ENCODE measurements at regions not wholly inside any gene's neighbourhood (a gene's known extent, or its start where the extent isn't known, plus 50 kb on each side); places are given as distances from the start of the nearest gene placed in this dataset.

DNA sequence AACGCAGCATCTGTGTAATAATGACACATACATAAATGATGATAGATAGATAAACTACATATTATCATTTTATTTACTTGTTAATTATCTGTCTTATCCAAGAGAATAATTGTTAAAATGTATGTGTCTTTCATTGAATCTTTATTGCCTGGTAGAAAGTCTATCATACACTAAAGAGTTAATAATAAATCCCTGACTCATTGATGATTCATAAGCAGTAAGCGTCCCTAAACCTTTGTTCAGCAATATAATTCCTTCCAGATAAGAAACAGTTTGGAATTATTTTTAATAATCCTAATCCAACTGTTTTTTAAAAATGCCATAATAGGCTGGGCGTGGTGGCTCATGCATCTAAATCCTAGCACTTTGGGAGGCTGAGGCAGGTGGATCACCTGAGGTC is 655.6 kb upstream of the CNTN5 start:
- no peak for TF ChIP-seq CTCF (IDR thresholded peaks at IDR 0.05)
- TF ChIP-seq POLR2AphosphoS5 (IDR thresholded peaks at IDR 0.05; ENCODE audit: low read depth, low read length): no peak

Data from SK-N-SH (cell line).